ENCODE measurements at regions not wholly inside any gene's neighbourhood (a gene's known extent, or its start where the extent isn't known, plus 50 kb on each side); places are given as distances from the start of the nearest gene placed in this dataset.

DNA sequence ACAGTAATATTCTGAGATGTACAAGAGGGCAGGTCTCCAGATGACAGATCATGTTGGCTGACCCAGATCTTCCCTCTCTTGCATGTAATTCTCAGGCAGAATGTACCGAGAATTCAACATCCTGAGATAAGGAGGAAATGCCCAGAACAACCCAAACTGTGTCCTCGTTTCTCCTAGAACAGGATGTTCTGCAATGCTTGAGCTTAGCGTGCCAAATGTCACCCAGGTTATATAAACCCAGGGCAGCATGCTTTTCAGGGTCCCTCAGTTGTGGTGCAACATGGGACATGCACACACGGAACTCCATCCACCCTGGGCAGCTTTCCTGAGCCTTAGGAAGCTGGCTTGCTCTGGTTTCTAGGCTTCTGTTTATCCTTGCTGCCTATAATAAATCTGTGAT lies 102.1 kb upstream of the CMC1 start:
- H3K36me3 ChIP-seq, result no peaks in the 10 kb centered on the region
- H3K27me3 ChIP-seq, result no peaks in the 10 kb centered on the region
- no peaks in the 10 kb centered on the region for H3K9me3 ChIP-seq
- intact Hi-C loops (cut with DNase I), result no loop called here
- no peak overlapping the region for H3K4me3 ChIP-seq
- peaks cover 0 to 22% (median 0%) of the 10 kb centered on the region in 12 donors for H3K4me1 ChIP-seq
- H3K27ac ChIP-seq, result peak overlapping the region in 10 of 12 donors; percentile 17 to 87 (median 52)
- TF ChIP-seq, protein P1, sequence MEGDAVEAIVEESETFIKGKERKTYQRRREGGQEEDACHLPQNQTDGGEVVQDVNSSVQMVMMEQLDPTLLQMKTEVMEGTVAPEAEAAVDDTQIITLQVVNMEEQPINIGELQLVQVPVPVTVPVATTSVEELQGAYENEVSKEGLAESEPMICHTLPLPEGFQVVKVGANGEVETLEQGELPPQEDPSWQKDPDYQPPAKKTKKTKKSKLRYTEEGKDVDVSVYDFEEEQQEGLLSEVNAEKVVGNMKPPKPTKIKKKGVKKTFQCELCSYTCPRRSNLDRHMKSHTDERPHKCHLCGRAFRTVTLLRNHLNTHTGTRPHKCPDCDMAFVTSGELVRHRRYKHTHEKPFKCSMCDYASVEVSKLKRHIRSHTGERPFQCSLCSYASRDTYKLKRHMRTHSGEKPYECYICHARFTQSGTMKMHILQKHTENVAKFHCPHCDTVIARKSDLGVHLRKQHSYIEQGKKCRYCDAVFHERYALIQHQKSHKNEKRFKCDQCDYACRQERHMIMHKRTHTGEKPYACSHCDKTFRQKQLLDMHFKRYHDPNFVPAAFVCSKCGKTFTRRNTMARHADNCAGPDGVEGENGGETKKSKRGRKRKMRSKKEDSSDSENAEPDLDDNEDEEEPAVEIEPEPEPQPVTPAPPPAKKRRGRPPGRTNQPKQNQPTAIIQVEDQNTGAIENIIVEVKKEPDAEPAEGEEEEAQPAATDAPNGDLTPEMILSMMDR (IDR thresholded peaks at IDR 0.05), result no peak
- DNase-seq (peak in 2 of 5 donors; percentile 41 to 51), ATAC-seq (peak; percentile 75 to 92 (median 80))
- 32 to 48% (median 47%) methylated on average over 4 of the region's 4 CpGs for WGBS, 4 donors

- TF ChIP-seq, protein P1 (IDR thresholded peaks at IDR 0.05), result no peak
- TF ChIP-seq POLR2A (IDR thresholded peaks at IDR 0.05), result no peak
- Histone ChIP-seq H3K27ac (peak overlapping the region in 10 of 12 donors; percentile 17 to 87 (median 52)), H3K27me3 (no peaks in the 10 kb centered on the region), H3K4me3 (no peak overlapping the region), H3K36me3 (no peaks in the 10 kb centered on the region), H3K4me1 (peaks cover 0 to 22% (median 0%) of the 10 kb centered on the region in 12 donors), H3K9me3 (no peaks in the 10 kb centered on the region)
- DNase-seq, result no peak
- intact Hi-C loops (cut with DNase I), result no loop called here
- WGBS, 4 donors, result 67 to 84% (median 82%) methylated on average over 5 of the region's 5 CpGs
- peak; percentile 26 to 77 (median 42) for ATAC-seq
These were observed 101.3 kb upstream of the CMC1 start for GRCh38 chr3:28139967-28140634.

- no peak for TF ChIP-seq POLR2A (IDR thresholded peaks at IDR 0.05)
- TF ChIP-seq, protein P1 (IDR thresholded peaks at IDR 0.05), result no peak
- ATAC-seq (no peak), DNase-seq (no peak)
- WGBS, 4 donors, result 85 to 94% (median 89%) methylated on average over 4 of the region's 4 CpGs
- H3K9me3 ChIP-seq, result no peaks in the 10 kb centered on the region
- intact Hi-C loops (cut with DNase I), result no loop called here
- no peaks in the 10 kb centered on the region for H3K27me3 ChIP-seq
- peaks cover 0 to 22% (median 0%) of the 10 kb centered on the region in 12 donors for H3K4me1 ChIP-seq
- no peak overlapping the region for H3K4me3 ChIP-seq
- H3K36me3 ChIP-seq, result no peaks in the 10 kb centered on the region
- no peak overlapping the region for H3K27ac ChIP-seq
These were observed 100.8 kb upstream of the CMC1 start for GRCh38 chr3:28140664-28141063.

GRCh38 chr3:28149960-28150359 lies 91.5 kb upstream of the CMC1 start:
- Histone ChIP-seq H3K36me3 (no peaks in the 10 kb centered on the region), H3K4me3 (no peak overlapping the region), H3K27me3 (no peaks in the 10 kb centered on the region), H3K9me3 (peaks cover 0 to 14% (median 4%) of the 10 kb centered on the region in 12 donors), H3K27ac (peak overlapping the region in 3 of 12 donors; percentile 0 to 12 (median 10)), H3K4me1 (peaks cover 0 to 19% (median 8%) of the 10 kb centered on the region in 12 donors)
- DNase-seq (no peak), ATAC-seq (no peak)
- intact Hi-C loops (cut with DNase I), result no loop called here
- TF ChIP-seq, protein P1 (IDR thresholded peaks at IDR 0.05), result no peak
- no peak for TF ChIP-seq POLR2A (IDR thresholded peaks at IDR 0.05)

All from heart left ventricle (tissue), 16 donors.